ENCODE measurements at regions not wholly inside any gene's neighbourhood (a gene's known extent, or its start where the extent isn't known, plus 50 kb on each side); places are given as distances from the start of the nearest gene placed in this dataset.

- TF ChIP-seq POLR2A (IDR thresholded peaks at IDR 0.05) (no peak), CTCF (IDR thresholded peaks at IDR 0.05) (no peak)
These were observed 233.9 kb upstream of the HDAC4 start for GRCh38 chr2:239634769-239635168.
